HG03571 (cell line): ENCODE measurements at regions not wholly inside any gene's neighbourhood (a gene's known extent, or its start where the extent isn't known, plus 50 kb on each side); places are given as distances from the start of the nearest gene placed in this dataset.

Source experiments
- ATAC-seq: cut with Tn5 transposase; IDR thresholded peaks from one replicate; pipeline ENCODE4 v1.9.1; 2021; ENCODE audit not compliant: unreplicated experiment

- ATAC-seq, result no peak
Observed at GRCh38 chr4:111770514-111770913, 374.7 kb upstream of the FAM241A start.

GRCh38 chr4:111773858-111774257, 371.4 kb upstream of the FAM241A start:
- ATAC-seq, result no peak

GRCh38 chr4:111775556-111776297, 369.5 kb upstream of the FAM241A start:
- no peak for ATAC-seq

GRCh38 chr4:111776561-111776960, 368.7 kb upstream of the FAM241A start:
- ATAC-seq, result no peak

DNA sequence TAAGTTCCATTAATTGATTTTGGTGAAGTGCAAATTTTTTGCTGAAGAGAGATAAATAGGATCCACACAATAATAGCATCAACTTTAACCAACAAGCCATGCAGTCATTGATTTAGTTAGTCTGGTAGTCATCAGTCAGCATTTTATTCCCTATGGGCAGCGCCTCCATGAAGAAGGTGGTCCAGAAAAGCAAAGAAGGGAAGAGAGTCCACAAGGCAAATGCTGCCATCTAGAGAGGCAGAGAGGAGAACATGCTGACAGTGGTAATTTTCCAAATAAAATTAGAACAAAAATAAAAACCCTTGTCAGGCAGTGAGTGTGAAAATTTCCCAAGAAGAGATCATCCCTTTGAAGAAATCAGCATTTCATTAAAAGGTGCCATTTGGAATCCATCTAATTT, 366.7 kb upstream of the FAM241A start:
- ATAC-seq, result no peak

GRCh38 chr4:111780965-111781364, 364.3 kb upstream of the FAM241A start:
- ATAC-seq, result no peak

DNA sequence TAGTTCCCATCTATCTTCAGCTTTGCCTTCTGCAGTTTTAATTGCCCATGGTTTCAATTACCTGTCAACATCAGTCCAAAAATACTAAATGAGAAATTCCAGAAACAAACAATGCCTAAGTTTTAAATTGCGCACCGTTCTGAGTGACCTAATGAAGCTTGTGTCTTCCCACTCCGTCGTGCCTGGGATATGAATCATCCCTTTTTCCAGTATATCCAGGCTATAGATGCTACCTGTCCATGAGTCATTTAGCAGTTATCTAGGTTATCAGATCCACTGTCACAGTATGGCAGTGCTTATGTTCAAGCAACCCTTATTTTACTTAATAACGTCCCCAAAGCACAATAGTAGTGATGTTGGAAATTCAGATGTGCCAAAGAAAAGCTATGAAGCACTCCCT, 363.6 kb upstream of the FAM241A start:
- no peak for ATAC-seq

DNA sequence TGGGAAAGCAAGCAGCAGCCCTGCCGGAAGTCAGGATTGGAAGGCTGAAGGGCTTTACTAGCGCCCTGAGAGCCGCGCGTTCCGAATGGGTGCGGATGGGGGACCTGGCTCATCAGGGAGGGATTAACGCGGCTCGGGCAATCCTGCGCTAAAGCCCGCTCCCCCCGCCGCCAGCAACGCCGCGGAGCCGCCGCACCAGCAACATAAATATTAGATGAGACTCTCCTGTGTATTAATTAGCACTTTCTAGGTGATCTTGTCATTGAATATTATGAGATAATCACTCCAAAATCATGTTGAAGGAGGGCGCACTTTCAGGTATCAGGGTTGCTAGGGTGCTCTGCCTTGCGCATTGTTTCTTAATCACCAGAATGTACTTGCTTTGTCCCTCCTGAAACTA, 357.2 kb upstream of the FAM241A start:
- no peak for ATAC-seq

DNA sequence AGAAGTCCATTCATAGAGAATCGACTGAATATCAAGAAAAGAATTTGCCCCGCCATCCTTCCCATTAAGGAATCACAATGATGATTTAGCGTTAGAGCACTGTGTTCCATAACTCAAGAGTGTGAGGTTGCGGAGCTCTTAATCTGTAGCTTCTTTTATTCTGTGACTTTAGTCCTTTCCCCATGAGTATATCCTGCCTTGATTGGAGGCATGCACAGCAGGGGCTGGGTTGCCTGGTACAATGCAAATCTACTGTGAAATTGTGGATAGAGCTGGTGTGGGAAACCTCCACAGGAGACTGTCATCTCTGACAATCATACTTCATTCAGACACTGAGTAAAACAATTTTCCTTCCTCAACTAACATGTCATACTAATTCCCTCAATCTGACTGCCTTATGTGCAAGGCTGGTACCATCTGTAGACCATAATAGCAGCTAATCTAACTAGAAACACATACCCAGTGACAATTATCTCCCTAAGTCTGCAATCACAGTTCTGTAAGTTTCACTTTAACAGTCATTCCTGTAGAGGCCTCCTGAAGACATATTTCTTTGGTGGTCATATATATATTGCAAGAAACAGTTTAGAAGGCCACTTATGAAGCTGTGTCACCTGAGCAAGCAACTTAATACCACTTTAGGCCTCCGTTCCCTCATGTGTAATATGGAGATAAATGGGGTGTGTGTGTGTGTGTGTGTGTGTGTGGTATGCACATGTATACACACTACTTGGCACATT, 355.2 kb upstream of the FAM241A start:
- no peak for ATAC-seq

GRCh38 chr4:111792632-111793031, 352.6 kb upstream of the FAM241A start:
- ATAC-seq, result no peak

DNA sequence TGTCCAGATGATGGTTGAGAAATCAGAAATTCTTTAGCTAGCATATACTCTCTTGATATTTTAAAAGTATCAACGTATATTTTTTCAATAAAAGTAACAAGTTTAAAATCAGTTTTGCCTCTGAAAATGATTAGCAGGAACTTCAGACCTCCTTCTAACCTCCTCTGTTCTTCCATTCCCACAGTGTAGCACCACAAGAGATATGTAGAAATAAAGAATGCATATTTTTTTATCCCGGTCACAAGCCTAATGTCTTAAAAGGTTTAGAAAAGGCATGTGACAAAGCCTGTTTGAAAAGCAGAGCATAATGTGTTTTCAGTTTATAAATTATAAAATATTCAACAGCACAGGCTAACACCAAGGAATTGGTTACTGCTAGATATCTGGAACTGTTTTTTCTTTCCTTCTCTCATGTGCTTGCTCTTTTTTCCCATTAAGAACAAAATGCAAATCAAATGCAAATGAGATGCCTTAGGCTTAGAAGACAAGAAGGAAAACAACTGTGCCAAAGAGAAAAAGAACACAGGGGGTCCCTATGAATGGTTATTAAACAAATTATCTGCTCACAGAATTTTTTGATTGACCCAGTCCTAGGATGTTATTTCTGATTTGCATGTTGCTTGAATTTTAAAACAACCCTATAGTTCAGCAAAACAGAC, 351.7 kb upstream of the FAM241A start:
- no peak for ATAC-seq

- ATAC-seq, result no peak
Observed at GRCh38 chr4:111797455-111798163, 347.6 kb upstream of the FAM241A start.

DNA sequence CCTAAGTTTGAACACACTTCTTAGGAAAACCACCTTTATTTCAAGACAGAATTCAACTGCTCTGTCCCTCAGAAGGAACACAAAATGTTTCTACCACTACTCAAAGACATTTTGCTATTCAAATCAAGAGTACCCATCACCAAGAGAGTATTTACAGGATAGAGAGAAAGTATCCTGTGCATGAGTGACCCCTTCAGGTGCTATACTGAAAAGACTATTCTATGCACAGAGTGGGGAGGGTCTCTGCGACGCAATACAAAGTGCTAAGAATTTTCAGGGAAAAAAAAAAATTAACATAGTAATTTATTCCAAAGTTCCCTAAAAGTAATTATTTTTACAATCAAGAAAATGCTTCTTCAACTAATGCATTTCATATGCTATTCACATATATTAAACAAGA, 346.4 kb upstream of the FAM241A start:
- ATAC-seq, result no peak

GRCh38 chr4:111800551-111800950, 344.7 kb upstream of the FAM241A start:
- ATAC-seq, result no peak

DNA sequence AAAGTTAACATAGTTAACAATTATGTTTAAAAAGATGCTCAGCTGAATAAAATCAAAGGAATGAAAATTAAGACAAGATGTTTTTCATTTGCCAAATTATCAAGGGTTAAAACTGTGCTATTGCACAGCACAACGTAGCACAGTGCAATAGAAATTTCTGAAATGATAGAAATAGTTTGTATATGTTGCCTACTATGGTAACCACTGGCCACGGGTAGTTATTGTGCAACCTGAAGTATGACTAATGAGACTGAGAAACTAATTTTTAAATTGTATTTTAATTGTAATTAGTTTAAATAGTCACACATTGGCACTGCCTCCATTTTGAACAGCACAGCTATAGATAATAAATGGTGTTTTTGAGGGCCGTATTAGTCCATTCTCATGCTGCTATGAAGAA, 343.1 kb upstream of the FAM241A start:
- no peak for ATAC-seq

DNA sequence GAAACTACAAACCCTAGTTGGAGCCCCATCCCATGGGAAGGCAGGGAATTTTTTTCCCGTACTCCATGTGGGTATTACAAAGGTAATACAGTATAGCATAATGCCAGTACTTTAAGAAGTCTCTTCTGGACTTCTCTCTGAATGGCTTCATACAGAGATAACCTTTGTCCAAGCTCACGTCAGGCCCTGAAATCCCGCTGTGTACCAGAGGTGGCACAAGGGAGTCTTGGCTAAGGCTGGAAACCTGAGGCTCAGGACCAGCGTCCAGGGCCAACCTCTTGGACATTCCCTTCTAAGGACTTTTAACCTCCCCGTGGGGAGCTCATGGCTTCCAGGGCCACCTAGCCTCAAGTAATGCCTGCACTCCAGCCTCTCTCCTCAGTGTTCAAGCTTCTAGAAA, 338.9 kb upstream of the FAM241A start:
- no peak for ATAC-seq

- ATAC-seq, result no peak
Observed at GRCh38 chr4:111807576-111807975, 337.7 kb upstream of the FAM241A start.

DNA sequence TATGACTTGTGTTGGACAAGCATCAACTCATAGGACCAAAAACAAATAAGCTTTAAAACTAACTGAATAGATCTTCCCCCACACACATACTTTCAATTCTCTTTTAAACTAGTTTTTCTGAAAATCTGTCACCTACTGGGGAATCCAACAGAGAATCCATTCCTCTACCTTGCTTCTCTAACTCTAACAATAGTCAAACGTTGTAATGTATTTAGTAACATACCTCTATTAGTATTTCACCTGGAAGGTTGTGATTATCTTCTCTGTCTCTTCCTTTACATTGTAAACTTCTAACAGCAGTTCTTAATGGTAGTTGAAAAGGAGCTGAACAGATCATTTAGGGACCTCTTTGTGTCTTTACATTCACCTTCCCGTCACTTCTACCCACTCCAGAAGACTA, 337.1 kb upstream of the FAM241A start:
- ATAC-seq, result no peak

DNA sequence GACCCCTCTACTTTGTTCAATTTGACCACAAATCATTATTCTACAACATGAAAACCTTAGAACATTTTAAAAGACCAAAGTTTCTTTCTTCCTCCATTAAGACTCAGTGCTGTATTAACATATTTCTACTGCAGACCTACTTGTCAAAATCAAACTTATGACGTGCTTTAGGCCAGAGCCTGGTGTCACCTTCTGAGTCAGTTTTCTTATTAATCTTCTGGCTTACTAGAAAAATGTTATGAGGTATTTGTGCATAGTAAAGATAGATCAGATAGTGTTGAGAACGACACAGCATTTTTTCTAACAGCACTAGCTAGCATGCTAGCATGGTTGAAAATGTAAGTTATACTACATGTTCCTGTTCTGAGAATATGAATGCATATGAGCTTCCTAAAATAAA, 333.6 kb upstream of the FAM241A start:
- no peak for ATAC-seq

DNA sequence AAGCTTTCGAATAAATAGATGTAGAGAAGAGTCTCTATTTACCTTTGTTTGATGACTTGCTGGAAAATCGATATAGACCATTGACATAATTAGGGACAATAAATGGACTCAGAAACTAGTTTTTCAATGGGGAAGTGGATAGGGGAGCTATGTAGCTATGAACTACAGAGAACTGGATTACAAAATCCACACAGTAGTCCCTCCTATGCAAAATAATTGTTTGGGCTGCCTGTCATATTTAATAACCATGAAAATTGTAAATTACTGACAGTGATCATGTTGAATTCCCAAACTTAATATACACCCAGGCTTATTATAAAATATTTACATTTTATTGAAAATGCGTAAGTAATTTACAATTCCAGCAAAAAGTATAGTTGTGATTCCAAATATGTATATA, 333.1 kb upstream of the FAM241A start:
- ATAC-seq, result no peak

DNA sequence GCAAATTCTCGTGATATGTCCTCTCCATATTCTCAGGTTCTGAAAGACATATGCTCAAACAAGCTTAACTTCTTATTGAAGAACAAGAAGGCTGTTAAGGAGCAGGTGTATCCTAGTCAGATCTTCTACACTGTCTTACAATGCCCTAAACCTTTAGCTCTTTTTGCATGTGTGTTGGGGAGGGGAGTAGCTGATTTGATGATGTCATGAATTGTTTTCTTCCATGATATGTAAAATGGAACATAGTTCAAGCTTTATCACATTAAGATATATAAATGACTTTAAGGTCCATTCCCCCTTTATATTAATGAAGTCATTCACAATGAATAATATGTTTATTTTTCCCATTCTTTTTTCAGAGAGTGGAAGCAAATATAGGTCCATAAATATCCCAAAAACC, 332.5 kb upstream of the FAM241A start:
- no peak for ATAC-seq
